ENCODE measurements at regions not wholly inside any gene's neighbourhood (a gene's known extent, or its start where the extent isn't known, plus 50 kb on each side); places are given as distances from the start of the nearest gene placed in this dataset.

- H3K4me3 Mint-ChIP-seq = no peak overlapping the region
- no peaks in the 10 kb centered on the region for H3K4me1 Mint-ChIP-seq
- DNase-seq (no peak), ATAC-seq (no peak)
- H3K9me3 Mint-ChIP-seq = no peaks in the 10 kb centered on the region
- ChIA-PET POLR2A (no interaction called here), CTCF (no interaction called here)
- no peak overlapping the region for H3K27ac Mint-ChIP-seq
- H3K27me3 ChIP-seq (ENCODE audit: control insufficient read depth in 2 of 2, insufficient read depth in 2 of 2, low read length in 2 of 2) = no peaks in the 10 kb centered on the region
- H3K27me3 Mint-ChIP-seq = peaks cover 5 to 23% (median 13%) of the 10 kb centered on the region in 5 donors
- H3K36me3 ChIP-seq (ENCODE audit: control insufficient read depth in 2 of 3, insufficient read depth in 3 of 3, low read length in 3 of 3) = no peaks in the 10 kb centered on the region
- no peak overlapping the region for H3K27ac ChIP-seq (ENCODE audit: low read depth, low read length)
- H3K9me3 ChIP-seq (ENCODE audit: control insufficient read depth in 2 of 3, low read length in 3 of 3) = no peaks in the 10 kb centered on the region
- intact Hi-C loops (cut with micrococcal nuclease) = no loop called here
- H3K4me1 ChIP-seq (ENCODE audit: control insufficient read depth in 2 of 2, insufficient read depth in 2 of 2, low read length in 2 of 2) = no peaks in the 10 kb centered on the region
- H3K4me3 ChIP-seq (ENCODE audit: low read length) = no peak overlapping the region
- no peaks in the 10 kb centered on the region for H3K36me3 Mint-ChIP-seq
Measured at GRCh38 chr6:1055015-1055921, 256.6 kb upstream of the FOXQ1 start.

GRCh38 chr6:1054653-1055014 lies 257.3 kb upstream of the FOXQ1 start:
- Mint-ChIP-seq H3K4me3 (no peak overlapping the region), H3K27ac (no peak overlapping the region), H3K27me3 (peaks cover 4 to 27% (median 19%) of the 10 kb centered on the region in 5 donors), H3K36me3 (no peaks in the 10 kb centered on the region), H3K4me1 (no peaks in the 10 kb centered on the region), H3K9me3 (no peaks in the 10 kb centered on the region)
- POLR2A ChIA-PET = no interaction called here
- no peak overlapping the region for H3K27ac ChIP-seq (ENCODE audit: low read depth, low read length)
- no peaks in the 10 kb centered on the region for H3K4me1 ChIP-seq (ENCODE audit: control insufficient read depth in 2 of 2, insufficient read depth in 2 of 2, low read length in 2 of 2)
- no peak overlapping the region for H3K4me3 ChIP-seq (ENCODE audit: low read length)
- CTCF ChIA-PET = no interaction called here
- H3K36me3 ChIP-seq (ENCODE audit: control insufficient read depth in 2 of 3, insufficient read depth in 3 of 3, low read length in 3 of 3) = no peaks in the 10 kb centered on the region
- no peaks in the 10 kb centered on the region for H3K9me3 ChIP-seq (ENCODE audit: control insufficient read depth in 2 of 3, low read length in 3 of 3)
- DNase-seq (no peak), ATAC-seq (no peak)
- no peaks in the 10 kb centered on the region for H3K27me3 ChIP-seq (ENCODE audit: control insufficient read depth in 2 of 2, insufficient read depth in 2 of 2, low read length in 2 of 2)
- intact Hi-C loops (cut with micrococcal nuclease) = no loop called here

- H3K4me3 Mint-ChIP-seq = no peak overlapping the region
- H3K4me1 Mint-ChIP-seq = no peaks in the 10 kb centered on the region
- intact Hi-C loops (cut with micrococcal nuclease) = no loop called here
- no peaks in the 10 kb centered on the region for H3K9me3 ChIP-seq (ENCODE audit: control insufficient read depth in 2 of 3, low read length in 3 of 3)
- ATAC-seq (peak; percentile 46), DNase-seq (no peak)
- no peaks in the 10 kb centered on the region for H3K27me3 ChIP-seq (ENCODE audit: control insufficient read depth in 2 of 2, insufficient read depth in 2 of 2, low read length in 2 of 2)
- H3K27ac ChIP-seq (ENCODE audit: low read depth, low read length) = no peak overlapping the region
- ChIA-PET CTCF (no interaction called here), POLR2A (no interaction called here)
- no peaks in the 10 kb centered on the region for H3K36me3 Mint-ChIP-seq
- H3K27me3 Mint-ChIP-seq = peaks cover 4 to 35% (median 22%) of the 10 kb centered on the region in 5 donors
- no peak overlapping the region for H3K4me3 ChIP-seq (ENCODE audit: low read length)
- H3K36me3 ChIP-seq (ENCODE audit: control insufficient read depth in 2 of 3, insufficient read depth in 3 of 3, low read length in 3 of 3) = no peaks in the 10 kb centered on the region
- no peaks in the 10 kb centered on the region for H3K9me3 Mint-ChIP-seq
- no peaks in the 10 kb centered on the region for H3K4me1 ChIP-seq (ENCODE audit: control insufficient read depth in 2 of 2, insufficient read depth in 2 of 2, low read length in 2 of 2)
- H3K27ac Mint-ChIP-seq = no peak overlapping the region
Measured at GRCh38 chr6:1053586-1053985, 258.3 kb upstream of the FOXQ1 start.

- Histone ChIP-seq H3K9me3 (ENCODE audit: control insufficient read depth in 2 of 3, low read length in 3 of 3) (no peaks in the 10 kb centered on the region), H3K4me1 (ENCODE audit: control insufficient read depth in 2 of 2, insufficient read depth in 2 of 2, low read length in 2 of 2) (no peaks in the 10 kb centered on the region), H3K27me3 (ENCODE audit: control insufficient read depth in 2 of 2, insufficient read depth in 2 of 2, low read length in 2 of 2) (no peaks in the 10 kb centered on the region), H3K36me3 (ENCODE audit: control insufficient read depth in 2 of 3, insufficient read depth in 3 of 3, low read length in 3 of 3) (no peaks in the 10 kb centered on the region), H3K4me3 (ENCODE audit: low read length) (no peak overlapping the region), H3K27ac (ENCODE audit: low read depth, low read length) (no peak overlapping the region)
- peaks cover 0 to 4% (median 0%) of the 10 kb centered on the region in 11 donors for H3K9me3 Mint-ChIP-seq
- DNase-seq (no peak), ATAC-seq (no peak)
- POLR2A ChIA-PET = no interaction called here
- CTCF ChIA-PET = no interaction called here
- peaks cover 0 to 6% (median 0%) of the 10 kb centered on the region in 7 donors for H3K4me1 Mint-ChIP-seq
- intact Hi-C loops (cut with micrococcal nuclease) = no loop called here
- H3K27ac Mint-ChIP-seq = no peak overlapping the region
- peaks cover 17 to 47% (median 33%) of the 10 kb centered on the region in 5 donors for H3K27me3 Mint-ChIP-seq
- no peaks in the 10 kb centered on the region for H3K36me3 Mint-ChIP-seq
- no peak overlapping the region for H3K4me3 Mint-ChIP-seq
Measured at GRCh38 chr6:1052262-1052661, 259.6 kb upstream of the FOXQ1 start.

GRCh38 chr6:1049900-1050299 lies 262.0 kb upstream of the FOXQ1 start:
- H3K9me3 Mint-ChIP-seq = peaks cover 0 to 4% (median 0%) of the 10 kb centered on the region in 11 donors
- H3K9me3 ChIP-seq (ENCODE audit: control insufficient read depth in 2 of 3, low read length in 3 of 3) = no peaks in the 10 kb centered on the region
- peaks cover 0 to 6% (median 0%) of the 10 kb centered on the region in 7 donors for H3K4me1 Mint-ChIP-seq
- no peaks in the 10 kb centered on the region for H3K4me1 ChIP-seq (ENCODE audit: control insufficient read depth in 2 of 2, insufficient read depth in 2 of 2, low read length in 2 of 2)
- H3K4me3 ChIP-seq (ENCODE audit: low read length) = no peak overlapping the region
- H3K27ac ChIP-seq (ENCODE audit: low read depth, low read length) = no peak overlapping the region
- intact Hi-C loops (cut with micrococcal nuclease) = no loop called here
- no peaks in the 10 kb centered on the region for H3K27me3 ChIP-seq (ENCODE audit: control insufficient read depth in 2 of 2, insufficient read depth in 2 of 2, low read length in 2 of 2)
- H3K36me3 ChIP-seq (ENCODE audit: control insufficient read depth in 2 of 3, insufficient read depth in 3 of 3, low read length in 3 of 3) = no peaks in the 10 kb centered on the region
- no peak overlapping the region for H3K4me3 Mint-ChIP-seq
- H3K27me3 Mint-ChIP-seq = peaks cover 28 to 56% (median 43%) of the 10 kb centered on the region in 5 donors
- H3K36me3 Mint-ChIP-seq = no peaks in the 10 kb centered on the region
- H3K27ac Mint-ChIP-seq = no peak overlapping the region
- ATAC-seq = no peak
- no peak for DNase-seq
- ChIA-PET POLR2A (no interaction called here), CTCF (no interaction called here)

- Mint-ChIP-seq H3K36me3 (no peaks in the 10 kb centered on the region), H3K4me1 (peaks cover 0 to 6% (median 0%) of the 10 kb centered on the region in 7 donors), H3K27me3 (peaks cover 28 to 62% (median 49%) of the 10 kb centered on the region in 5 donors), H3K9me3 (peaks cover 0 to 5% (median 0%) of the 10 kb centered on the region in 11 donors), H3K27ac (no peak overlapping the region), H3K4me3 (no peak overlapping the region)
- Histone ChIP-seq H3K27ac (ENCODE audit: low read depth, low read length) (no peak overlapping the region), H3K36me3 (ENCODE audit: control insufficient read depth in 2 of 3, insufficient read depth in 3 of 3, low read length in 3 of 3) (no peaks in the 10 kb centered on the region), H3K4me3 (ENCODE audit: low read length) (no peak overlapping the region), H3K4me1 (ENCODE audit: control insufficient read depth in 2 of 2, insufficient read depth in 2 of 2, low read length in 2 of 2) (no peaks in the 10 kb centered on the region), H3K9me3 (ENCODE audit: control insufficient read depth in 2 of 3, low read length in 3 of 3) (no peaks in the 10 kb centered on the region), H3K27me3 (ENCODE audit: control insufficient read depth in 2 of 2, insufficient read depth in 2 of 2, low read length in 2 of 2) (no peaks in the 10 kb centered on the region)
- ATAC-seq (no peak), DNase-seq (no peak)
- ChIA-PET CTCF (no interaction called here), POLR2A (no interaction called here)
- intact Hi-C loops (cut with micrococcal nuclease) = no loop called here
Measured at GRCh38 chr6:1049170-1049569, 262.7 kb upstream of the FOXQ1 start.

GRCh38 chr6:1047981-1048541 lies 263.8 kb upstream of the FOXQ1 start:
- ChIA-PET POLR2A (no interaction called here), CTCF (interaction anchor here (0.7 kb wide), 1 partner anchor 43 kb away, joined by 3 read pairs; no protein-coding TSS in a partner anchor)
- Histone ChIP-seq H3K27me3 (ENCODE audit: control insufficient read depth in 2 of 2, insufficient read depth in 2 of 2, low read length in 2 of 2) (no peaks in the 10 kb centered on the region), H3K27ac (ENCODE audit: low read depth, low read length) (no peak overlapping the region), H3K9me3 (ENCODE audit: control insufficient read depth in 2 of 3, low read length in 3 of 3) (no peaks in the 10 kb centered on the region), H3K4me1 (ENCODE audit: control insufficient read depth in 2 of 2, insufficient read depth in 2 of 2, low read length in 2 of 2) (no peaks in the 10 kb centered on the region), H3K4me3 (ENCODE audit: low read length) (no peak overlapping the region), H3K36me3 (ENCODE audit: control insufficient read depth in 2 of 3, insufficient read depth in 3 of 3, low read length in 3 of 3) (no peaks in the 10 kb centered on the region)
- H3K27me3 Mint-ChIP-seq = peaks cover 32 to 70% (median 57%) of the 10 kb centered on the region in 5 donors
- H3K27ac Mint-ChIP-seq = no peak overlapping the region
- peak overlapping the region in 1 of 10 donors; percentile 1 for H3K4me3 Mint-ChIP-seq
- DNase-seq (no peak), ATAC-seq (no peak)
- H3K36me3 Mint-ChIP-seq = no peaks in the 10 kb centered on the region
- H3K4me1 Mint-ChIP-seq = peaks cover 0 to 6% (median 0%) of the 10 kb centered on the region in 7 donors
- peaks cover 0 to 5% (median 0%) of the 10 kb centered on the region in 11 donors for H3K9me3 Mint-ChIP-seq
- intact Hi-C loops (cut with micrococcal nuclease) = no loop called here
